ENCODE measurements at regions not wholly inside any gene's neighbourhood (a gene's known extent, or its start where the extent isn't known, plus 50 kb on each side); places are given as distances from the start of the nearest gene placed in this dataset.

GRCh38 chr10:3452173-3452626 is 279.6 kb upstream of the PITRM1 start:
- no peak for DNase-seq

- DNase-seq, result no peak
Observed at GRCh38 chr10:3451516-3452172, 279.1 kb upstream of the PITRM1 start.

DNA sequence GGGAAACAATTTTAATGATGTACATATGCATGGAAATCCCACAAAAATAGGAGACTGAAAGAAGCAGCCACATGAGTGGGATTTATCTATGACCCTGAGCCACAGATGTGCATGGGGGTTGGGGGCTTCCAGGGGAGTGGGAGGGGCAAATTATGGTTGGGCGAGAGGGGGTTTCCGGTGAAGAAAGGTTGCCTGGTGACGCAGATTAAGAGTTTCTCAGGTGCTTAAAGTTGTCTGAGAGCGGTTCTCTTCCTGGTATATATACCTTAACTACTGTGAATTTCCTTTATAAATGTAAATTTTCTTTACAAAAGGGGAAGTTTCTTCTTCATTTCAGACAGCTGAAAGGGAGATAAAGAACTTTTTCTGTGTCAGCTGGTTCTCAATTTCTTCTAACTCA is 273.6 kb upstream of the PITRM1 start:
- DNase-seq, result no peak

GRCh38 chr10:3445648-3446047 is 273.1 kb upstream of the PITRM1 start:
- no peak for DNase-seq

DNA sequence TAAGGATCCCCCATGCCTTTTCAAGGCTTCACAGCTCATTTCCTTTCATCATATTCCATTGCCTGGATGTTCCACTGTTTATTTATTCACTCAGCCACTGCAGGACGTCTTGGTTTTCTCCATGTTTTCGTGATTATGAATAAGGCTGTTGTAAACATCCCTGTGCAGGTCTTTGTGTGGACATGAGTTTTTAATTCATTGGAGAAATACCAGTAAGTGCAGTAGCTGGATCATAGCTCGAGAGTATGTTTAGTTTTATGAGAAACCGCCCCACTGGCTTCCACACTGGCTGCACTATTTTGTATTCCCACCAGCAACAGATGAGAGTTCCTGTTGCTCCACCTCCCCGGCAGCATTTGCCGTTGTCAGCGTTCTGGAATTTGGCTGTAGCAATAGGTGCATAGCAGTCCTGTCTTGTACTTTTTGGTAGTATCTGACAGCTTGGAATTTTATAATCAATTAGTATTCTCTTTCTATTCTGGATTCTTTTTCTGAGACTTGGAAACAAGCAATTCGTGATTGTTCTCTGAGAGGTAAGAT is 269.9 kb upstream of the PITRM1 start:
- DNase-seq, result no peak

DNA sequence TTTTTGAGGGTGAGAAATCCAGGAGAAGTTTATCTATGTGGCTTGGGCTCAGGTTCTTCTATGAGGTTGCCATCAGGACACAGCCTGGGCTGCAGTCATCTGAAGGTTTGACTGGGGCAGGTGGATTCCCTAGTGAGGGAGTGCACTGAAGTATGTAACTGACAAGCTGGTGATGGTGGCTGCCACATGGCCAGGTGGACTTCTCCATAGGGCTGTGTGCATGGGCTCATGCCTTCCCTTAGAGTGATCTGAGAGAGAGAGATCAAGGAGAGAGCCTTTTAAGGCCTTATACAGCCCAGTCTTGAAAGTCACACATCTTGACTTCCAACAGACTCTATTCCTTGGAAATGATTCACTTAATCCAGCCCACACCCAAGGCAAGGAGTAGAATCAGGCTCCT is 266.6 kb upstream of the PITRM1 start:
- no peak for DNase-seq

DNA sequence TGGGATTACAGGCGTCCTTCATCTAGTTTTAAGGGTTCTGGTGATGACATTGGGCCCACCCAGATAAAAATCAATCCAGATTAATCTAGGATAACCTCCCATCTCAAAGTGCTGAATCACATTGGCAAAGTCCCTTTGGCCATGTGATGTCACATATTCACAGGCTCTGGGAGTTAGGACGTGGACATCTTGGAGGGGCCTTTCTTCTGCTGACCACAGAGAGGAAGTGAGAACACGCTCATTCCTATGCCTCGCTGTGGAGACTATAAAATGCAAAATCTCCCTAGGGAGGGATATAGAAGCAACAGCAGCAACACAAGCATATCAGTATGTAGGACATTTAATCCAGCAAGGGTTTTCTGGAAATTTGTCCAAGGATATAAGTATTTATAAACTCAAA is 266.0 kb upstream of the PITRM1 start:
- no peak for DNase-seq

GRCh38 chr10:3435671-3436070 is 263.1 kb upstream of the PITRM1 start:
- no peak for DNase-seq

- DNase-seq, result no peak
Observed at GRCh38 chr10:3433988-3434387, 261.4 kb upstream of the PITRM1 start.

DNA sequence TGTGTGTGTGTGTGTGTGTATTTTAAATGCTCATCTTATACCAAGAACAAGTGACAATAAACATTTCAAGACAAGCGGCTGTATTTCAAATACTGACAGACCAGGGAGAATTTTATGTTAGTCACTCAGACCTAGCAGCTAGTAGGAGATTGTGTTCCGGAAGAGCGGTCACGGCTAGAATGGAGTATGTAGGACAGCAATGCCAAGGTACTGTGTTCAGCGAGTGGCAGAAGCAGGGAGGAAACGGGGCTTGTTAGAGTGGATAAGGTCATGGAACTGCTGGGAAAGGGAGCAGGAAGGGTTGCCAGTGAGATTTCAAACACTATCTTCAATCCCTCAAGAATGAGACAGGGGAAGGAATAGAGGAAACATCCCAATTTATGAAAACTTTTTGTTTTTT is 260.5 kb upstream of the PITRM1 start:
- no peak for DNase-seq

DNA sequence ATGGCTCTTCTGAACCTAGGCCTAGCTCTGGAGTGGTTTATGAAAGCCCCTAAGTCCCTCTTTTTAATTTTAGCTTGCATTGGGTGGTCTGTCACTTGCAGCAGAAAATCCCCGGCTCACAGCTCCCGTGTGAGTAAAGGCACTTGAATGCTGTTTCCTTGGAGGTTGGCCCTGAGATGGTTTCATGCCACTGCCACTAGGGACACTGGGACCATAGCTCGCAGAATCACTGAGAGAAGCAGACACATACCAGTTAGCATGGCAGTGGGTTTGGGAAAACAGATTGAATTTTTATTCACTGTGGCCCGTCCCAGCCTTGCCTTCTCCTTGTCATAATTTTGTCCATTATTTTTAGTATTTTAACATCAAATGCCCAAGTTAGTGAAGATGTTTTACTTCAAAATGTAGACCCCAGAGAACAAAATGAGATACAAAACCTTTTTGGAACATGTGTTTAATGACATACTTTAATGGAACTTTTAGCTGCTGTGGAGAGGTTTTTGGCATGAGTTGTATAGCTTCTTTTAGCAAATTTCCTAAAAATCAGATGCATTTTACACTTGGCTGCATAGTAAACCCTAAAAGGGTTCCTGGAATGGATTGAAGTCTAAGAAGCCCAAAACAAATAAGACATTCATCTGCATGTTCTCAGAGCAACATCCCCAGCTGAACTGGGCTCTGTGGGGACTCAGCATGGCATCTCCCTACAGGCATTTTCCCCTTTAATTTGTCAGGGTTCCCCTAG is 259.7 kb upstream of the PITRM1 start:
- DNase-seq, result no peak

GRCh38 chr10:3430501-3430900 is 257.9 kb upstream of the PITRM1 start:
- no peak for DNase-seq

GRCh38 chr10:3429676-3430075 is 257.1 kb upstream of the PITRM1 start:
- no peak for DNase-seq

GRCh38 chr10:3428826-3429225 is 256.2 kb upstream of the PITRM1 start:
- no peak for DNase-seq

- DNase-seq, result no peak
Observed at GRCh38 chr10:3427950-3428354, 255.4 kb upstream of the PITRM1 start.

DNA sequence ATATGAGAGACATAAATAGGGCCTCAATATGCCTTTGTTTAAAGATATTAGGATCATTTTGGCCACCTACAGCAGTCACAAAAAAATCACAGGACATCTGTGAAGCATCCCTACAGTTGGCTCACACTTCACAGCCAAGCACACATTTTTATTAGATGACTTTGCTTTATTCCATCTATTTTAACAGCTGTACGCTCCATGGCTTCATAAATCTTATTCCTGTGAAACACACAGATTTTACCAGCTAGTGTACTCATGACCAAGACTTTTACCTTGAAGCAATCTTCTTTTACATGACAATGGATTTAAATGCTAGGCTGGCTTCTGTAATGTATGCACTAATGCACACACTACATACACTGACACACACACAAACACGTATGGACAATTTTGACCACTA is 254.8 kb upstream of the PITRM1 start:
- DNase-seq, result no peak

GRCh38 chr10:3426190-3426845 is 253.7 kb upstream of the PITRM1 start:
- no peak for DNase-seq

GRCh38 chr10:3425716-3426115 is 253.1 kb upstream of the PITRM1 start:
- DNase-seq, result no peak

- DNase-seq, result no peak
Observed at GRCh38 chr10:3425261-3425660, 252.7 kb upstream of the PITRM1 start.

GRCh38 chr10:3424111-3424851 is 251.7 kb upstream of the PITRM1 start:
- DNase-seq, result no peak

DNA sequence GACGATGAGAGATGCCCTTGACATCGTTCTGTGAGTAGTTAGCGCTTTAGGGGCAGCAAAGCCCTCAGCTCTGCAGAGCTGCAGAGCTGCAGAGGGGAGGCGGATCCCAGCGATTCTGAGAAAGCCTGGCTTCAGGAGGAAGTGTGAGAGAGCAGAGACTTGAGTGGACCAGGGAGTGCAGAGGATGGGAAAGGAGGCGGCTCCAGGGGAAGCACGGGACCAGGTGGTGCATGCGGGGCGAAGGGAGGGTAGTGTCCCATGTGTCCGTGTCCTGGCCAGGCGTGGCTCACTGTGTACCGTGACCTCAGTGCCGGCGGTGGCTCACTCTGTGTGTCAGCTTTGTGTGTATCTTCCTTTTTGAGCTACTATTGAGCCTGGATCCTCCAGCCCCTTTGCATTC is 250.8 kb upstream of the PITRM1 start:
- no peak for DNase-seq

- no peak for DNase-seq
Observed at GRCh38 chr10:3422282-3422681, 249.7 kb upstream of the PITRM1 start.
